Lower leg skin (tissue), 3 donors: ENCODE measurements at regions not wholly inside any gene's neighbourhood (a gene's known extent, or its start where the extent isn't known, plus 50 kb on each side); places are given as distances from the start of the nearest gene placed in this dataset.

Source experiments
- POLR2A ChIP-seq, 2 donors: fragments of 450-650 bp; IDR thresholded peaks; one replicate each; pipeline ENCODE4 v1.6.1; 2016 to 2017; ENCODE audit warnings: antibody characterized with exemption in 2 of 2, mild to moderate bottlenecking in 1 of 2, moderate library complexity in 1 of 2
- TF ChIP-seq, protein P1 (sequence below), 3 donors: fragments of 450-650 bp; IDR thresholded peaks; one replicate each; pipeline ENCODE4 v1.5.1; 2016; ENCODE audit warnings: antibody characterized with exemption in 3 of 3, mild to moderate bottlenecking in 3 of 3, moderate library complexity in 2 of 3

DNA sequence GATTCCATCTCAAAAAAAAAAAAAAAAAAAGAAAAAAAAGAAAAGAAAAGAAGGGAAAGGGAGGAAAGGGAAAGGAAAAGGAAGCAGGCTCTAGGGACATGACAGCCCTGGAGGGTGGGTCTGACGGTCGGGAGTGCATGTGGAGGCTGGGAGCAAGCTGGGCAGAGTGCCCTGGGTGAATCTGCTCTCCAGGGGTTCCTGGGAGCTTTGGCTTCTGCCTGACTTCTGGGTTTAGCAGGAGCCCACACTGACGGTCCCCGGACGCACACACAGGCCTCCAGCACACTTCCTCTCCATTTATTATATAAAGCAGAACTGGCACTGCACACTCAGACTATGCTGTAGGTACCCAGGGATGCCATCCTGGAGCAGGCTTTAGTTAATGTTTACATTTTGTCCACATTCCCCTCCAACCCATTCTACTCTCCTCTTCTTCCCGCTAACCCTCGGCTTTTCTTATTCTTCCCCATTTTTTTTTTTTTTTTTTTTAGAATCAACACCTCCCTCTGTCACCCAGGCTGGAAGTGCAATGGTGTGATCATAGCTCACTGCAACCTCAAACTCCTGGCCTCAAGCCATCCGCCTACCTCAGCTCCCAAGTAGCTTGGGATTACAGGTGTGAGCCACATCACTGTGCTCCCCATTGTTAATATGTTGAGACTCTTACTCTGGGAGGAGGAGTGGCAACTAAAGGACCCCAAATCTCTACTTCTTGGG lies 151.1 kb upstream of the SLC1A4 start:
- TF ChIP-seq, protein P1, sequence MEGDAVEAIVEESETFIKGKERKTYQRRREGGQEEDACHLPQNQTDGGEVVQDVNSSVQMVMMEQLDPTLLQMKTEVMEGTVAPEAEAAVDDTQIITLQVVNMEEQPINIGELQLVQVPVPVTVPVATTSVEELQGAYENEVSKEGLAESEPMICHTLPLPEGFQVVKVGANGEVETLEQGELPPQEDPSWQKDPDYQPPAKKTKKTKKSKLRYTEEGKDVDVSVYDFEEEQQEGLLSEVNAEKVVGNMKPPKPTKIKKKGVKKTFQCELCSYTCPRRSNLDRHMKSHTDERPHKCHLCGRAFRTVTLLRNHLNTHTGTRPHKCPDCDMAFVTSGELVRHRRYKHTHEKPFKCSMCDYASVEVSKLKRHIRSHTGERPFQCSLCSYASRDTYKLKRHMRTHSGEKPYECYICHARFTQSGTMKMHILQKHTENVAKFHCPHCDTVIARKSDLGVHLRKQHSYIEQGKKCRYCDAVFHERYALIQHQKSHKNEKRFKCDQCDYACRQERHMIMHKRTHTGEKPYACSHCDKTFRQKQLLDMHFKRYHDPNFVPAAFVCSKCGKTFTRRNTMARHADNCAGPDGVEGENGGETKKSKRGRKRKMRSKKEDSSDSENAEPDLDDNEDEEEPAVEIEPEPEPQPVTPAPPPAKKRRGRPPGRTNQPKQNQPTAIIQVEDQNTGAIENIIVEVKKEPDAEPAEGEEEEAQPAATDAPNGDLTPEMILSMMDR (IDR thresholded peaks at IDR 0.05), result no peak
- no peak for TF ChIP-seq POLR2A (IDR thresholded peaks at IDR 0.05)
